ENCODE measurements at regions not wholly inside any gene's neighbourhood (a gene's known extent, or its start where the extent isn't known, plus 50 kb on each side); places are given as distances from the start of the nearest gene placed in this dataset.

- TF ChIP-seq ZNF558 (CRISPR knock-in tag; IDR thresholded peaks at IDR 0.05; ENCODE audit: borderline replicate concordance), result no peak
- no peak for TF ChIP-seq NFKBIZ (CRISPR knock-in tag; IDR thresholded peaks at IDR 0.05)
Measured at GRCh38 chr4:45883421-45883820, 240.4 kb downstream of the GABRG1 start (continued).

- POLR2A ChIA-PET, result no interaction called here
- no peaks in the 10 kb centered on the region for H3K9me3 ChIP-seq (ENCODE audit: low read length)
- H3K27ac ChIP-seq (ENCODE audit: extremely low read length, insufficient read depth, low read length), result no peak overlapping the region
- no peak for DNase-seq (ENCODE audit: low spot score)
- no peak overlapping the region for H3K9ac ChIP-seq (ENCODE audit: insufficient read depth, low read depth, low read length)
- no peak for FAIRE-seq
- H3K27me3 ChIP-seq (ENCODE audit: control insufficient read depth in 1 of 2, insufficient read depth in 2 of 2, low read length in 2 of 2), result no peaks in the 10 kb centered on the region
- in situ Hi-C loops (cut with HindIII; ENCODE audit: extremely low pct_ligation_motif_present, low pct_unique_long_range_greater_than_20kb), result no loop called here
- H3K4me2 ChIP-seq (ENCODE audit: low read depth, low read length), result peak overlapping the region; percentile 5; the same call in 1 of the 2 replicates
- whole genome bisulfite sequencing (ENCODE audit: low lambda C conversion rate), result 1% methylated on average over 2 of the region's 2 CpGs
- no peak overlapping the region for H2AFZ ChIP-seq (ENCODE audit: low read length)
- no TSS peak for BruUV-seq (replicated peaks)
- CTCF ChIA-PET (ENCODE audit: low intra/inter-chr PET ratio, low total read pairs), result no interaction called here
- H3K4me1 ChIP-seq (ENCODE audit: insufficient read depth, low read length), result no peaks in the 10 kb centered on the region
- H3K4me3 ChIP-seq (replicated peaks in 1 of 3; ENCODE audit: insufficient read depth in 1 of 3, low read depth in 2 of 3, low read length in 3 of 3), result no peak overlapping the region
- H4K20me1 ChIP-seq (ENCODE audit: insufficient read depth, low read length), result no peaks in the 10 kb centered on the region
- intact Hi-C loops (cut with micrococcal nuclease; ENCODE audit: unreplicated experiment), result no loop called here
- no peaks in the 10 kb centered on the region for H3K79me2 ChIP-seq (ENCODE audit: insufficient read depth, low read length)
- ATAC-seq, result peak; percentile 71
- no peaks in the 10 kb centered on the region for H3K36me3 ChIP-seq (replicated peaks in 1 of 2; ENCODE audit: control insufficient read depth in 1 of 2, insufficient read depth in 2 of 2, low read length in 2 of 2)
- TF ChIP-seq ZBTB49 (CRISPR knock-in tag; IDR thresholded peaks at IDR 0.05; ENCODE audit: borderline replicate concordance) (no peak), ZNF441 (CRISPR knock-in tag; IDR thresholded peaks at IDR 0.05; ENCODE audit: borderline replicate concordance) (no peak), MED13 (CRISPR knock-in tag; IDR thresholded peaks at IDR 0.05) (no peak), ZHX1 (CRISPR knock-in tag; IDR thresholded peaks at IDR 0.05; ENCODE audit: low read depth) (no peak), XRCC5 (optimal IDR thresholded peaks at IDR 0.05; ENCODE audit: low read length) (no peak), AFF4 (CRISPR knock-in tag; IDR thresholded peaks at IDR 0.05) (no peak), MNT (IDR thresholded peaks at IDR 0.05) (no peak), HNF4A (CRISPR knock-in tag; IDR thresholded peaks at IDR 0.05) (0 out of 2 replicates have a peak, but pooled peaks have one; percentile 12), ZNF614 (CRISPR knock-in tag; IDR thresholded peaks at IDR 0.05; ENCODE audit: borderline replicate concordance) (no peak), FOXP1 (IDR thresholded peaks at IDR 0.05) (no peak), FOXP1 (CRISPR knock-in tag; IDR thresholded peaks at IDR 0.05) (peak; percentile 14; the same call in 1 of the 2 replicates)
Measured at GRCh38 chr4:45876235-45876890, 247.5 kb downstream of the GABRG1 start.

Measured in HepG2 (cell line).